Activated CD4-positive, alpha-beta T cell treated with anti-CD3 and anti-CD28 coated beads for 36 hours (primary cell): ENCODE measurements at regions not wholly inside any gene's neighbourhood (a gene's known extent, or its start where the extent isn't known, plus 50 kb on each side); places are given as distances from the start of the nearest gene placed in this dataset.

Experiments used
- ATAC-seq: fragments of 200-7000 bp; cut with Tn5 transposase; one replicate; pipeline ENCODE4 v1.10.0; 2021; ENCODE audit warnings: mild to moderate bottlenecking, moderate library complexity
- CTCF ChIA-PET: fragments of 350-600 bp; sonication (Branson Sonifier 250); formaldehyde crosslinking; loops from one replicate; lab custom pipeline; 2021; ENCODE audit warnings: antibody characterized with exemption; lab: Charles Lee
- POLR2A ChIA-PET: fragments of 350-600 bp; sonication (Branson Sonifier 250); formaldehyde crosslinking; loops from one replicate; lab custom pipeline; 2021; ENCODE audit warnings: antibody characterized with exemption, inconsistent platforms; lab: Charles Lee
- DNase-seq: peaks from one replicate; pipeline ENCODE4 v3.0.0-alpha.2; 2020
- H3K27ac Mint-ChIP-seq: one replicate; pipeline ENCODE4 v1.8.0; 2021; ENCODE audit warnings: mixed read lengths
- H3K27me3 Mint-ChIP-seq: one replicate; pipeline ENCODE4 v1.8.0; 2021; ENCODE audit warnings: mixed read lengths
- H3K36me3 Mint-ChIP-seq: one replicate; pipeline ENCODE4 v1.8.0; 2021; ENCODE audit warnings: low read depth, mixed read lengths
- H3K4me1 Mint-ChIP-seq: one replicate; pipeline ENCODE4 v1.8.0; 2021; ENCODE audit warnings: mixed read lengths
- H3K4me3 Mint-ChIP-seq: one replicate; pipeline ENCODE4 v1.8.0; 2021; ENCODE audit warnings: mild to moderate bottlenecking, moderate library complexity, mixed read lengths
- H3K9me3 Mint-ChIP-seq: one replicate; pipeline ENCODE4 v1.8.0; 2021; ENCODE audit warnings: low read depth, mixed read lengths
- intact Hi-C, 2 experiments: fragments of 100-400 bp; cut with DNase I in 1 of 2; cut with micrococcal nuclease in 1 of 2; formaldehyde crosslinking; loops; one replicate each; pipeline versions ENCODE4 v1.14.2 to v1.15.1; 2022 to 2024; cut with DNase I, micrococcal nuclease

DNA sequence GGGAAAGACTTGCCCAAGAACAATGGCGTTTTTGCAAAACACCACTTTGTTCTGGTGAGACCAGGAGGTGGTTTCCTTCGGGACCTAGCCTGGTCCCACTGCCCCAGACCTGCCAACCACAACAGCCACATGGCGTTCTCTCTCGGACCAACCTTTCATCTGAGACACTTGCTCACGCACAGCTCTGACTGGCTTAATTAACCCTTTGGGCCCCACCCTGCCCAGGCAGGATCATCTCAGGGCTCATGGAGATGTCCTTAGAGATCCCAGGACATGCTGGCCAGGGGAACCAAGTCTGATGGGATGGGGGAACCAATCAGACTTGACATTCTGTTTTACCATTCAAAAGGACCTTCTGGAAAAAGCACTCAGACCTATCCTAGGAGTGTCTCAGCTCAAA, 97.8 kb upstream of the SLC2A1 start:
- no peak overlapping the region for H3K4me3 Mint-ChIP-seq

DNA sequence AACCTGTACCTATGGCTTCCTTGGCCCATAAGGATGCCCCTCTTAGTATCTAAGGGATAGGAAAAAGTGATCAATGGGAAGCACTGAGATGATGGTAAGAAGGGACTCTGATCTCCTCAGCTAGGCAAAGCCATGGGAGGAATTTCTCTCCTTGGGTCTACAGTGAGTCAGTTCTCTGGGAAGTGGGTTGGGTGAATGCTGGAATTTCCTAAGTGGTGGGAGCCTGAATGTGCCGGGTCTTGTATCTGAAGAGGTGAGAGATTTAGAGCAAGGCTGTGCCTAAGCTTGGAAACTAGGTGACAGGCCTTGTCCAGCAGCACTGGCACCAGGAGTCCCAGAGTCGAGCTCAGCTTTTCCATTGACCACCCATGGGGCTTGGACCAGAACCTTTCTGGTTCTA, 96.3 kb upstream of the SLC2A1 start:
- peaks cover 2% of the 10 kb centered on the region for H3K36me3 Mint-ChIP-seq
- H3K27ac Mint-ChIP-seq = no peak overlapping the region
- POLR2A ChIA-PET = interaction anchor here (0.6 kb wide), 1 partner anchor 243 kb away, joined by 4 read pairs; no protein-coding TSS in a partner anchor

More for the DNA sequence above, 97.8 kb upstream of the SLC2A1 start:
- ATAC-seq (no peak), DNase-seq (no peak)
- Mint-ChIP-seq H3K4me1 (peaks cover 17% of the 10 kb centered on the region), H3K36me3 (peaks cover 2% of the 10 kb centered on the region), H3K9me3 (no peaks in the 10 kb centered on the region), H3K27ac (no peak overlapping the region), H3K27me3 (peaks cover 9% of the 10 kb centered on the region)
- POLR2A ChIA-PET = no interaction called here
- CTCF ChIA-PET = interaction anchor here (0.8 to 1.6 kb wide), 2 partner anchors 15 to 17 kb away, joined by 3 read pairs; no protein-coding TSS in a partner anchor
- intact Hi-C loops = no loop called here

DNA sequence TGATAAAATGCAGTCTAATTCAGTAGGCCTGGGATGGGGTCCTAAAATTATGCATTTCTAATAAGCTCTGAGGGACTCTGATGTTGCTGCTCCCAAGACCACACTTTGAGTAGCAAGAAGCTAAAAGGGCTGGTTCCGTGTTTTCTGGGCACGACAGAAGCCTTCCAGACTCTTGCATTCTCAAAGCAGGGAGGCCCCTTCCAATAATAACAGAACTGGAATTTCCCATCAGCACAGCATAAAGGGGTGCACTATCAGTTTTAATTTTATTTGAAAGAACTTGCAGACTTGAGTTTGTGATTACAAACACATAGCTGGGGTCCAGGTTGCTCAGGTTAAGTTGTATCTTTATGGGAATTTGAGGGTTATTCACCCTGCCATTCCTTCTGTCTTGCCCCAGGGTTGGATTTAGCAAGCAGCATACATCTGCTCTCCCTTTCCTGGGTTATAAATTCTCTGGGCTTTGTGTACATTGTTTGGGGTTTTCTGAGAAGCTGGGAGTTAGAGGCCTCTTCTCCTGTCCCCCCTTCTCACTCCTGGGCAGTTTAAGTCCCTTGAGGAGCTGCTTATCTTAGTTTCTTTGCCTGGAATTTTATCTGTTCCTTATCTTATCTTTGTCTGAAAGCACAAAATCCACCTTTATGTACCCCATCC, 94.2 kb upstream of the SLC2A1 start:
- Mint-ChIP-seq H3K27me3 (peaks cover 6% of the 10 kb centered on the region), H3K27ac (no peak overlapping the region), H3K9me3 (no peaks in the 10 kb centered on the region), H3K4me1 (peaks cover 6% of the 10 kb centered on the region), H3K4me3 (no peak overlapping the region), H3K36me3 (peaks cover 2% of the 10 kb centered on the region)
- POLR2A ChIA-PET = no interaction called here
- intact Hi-C loops = no loop called here
- ATAC-seq (no peak), DNase-seq (no peak)
- CTCF ChIA-PET = interaction anchor here (1.0 to 2.5 kb wide), 2 partner anchors 20 to 32 kb away, joined by 3 to 8 read pairs; no protein-coding TSS in a partner anchor

More for the DNA sequence above, 96.3 kb upstream of the SLC2A1 start:
- no peak overlapping the region for H3K4me3 Mint-ChIP-seq
- ATAC-seq (no peak), DNase-seq (no peak)
- H3K27me3 Mint-ChIP-seq = peaks cover 9% of the 10 kb centered on the region
- CTCF ChIA-PET = interaction anchor here (0.6 kb wide), 1 partner anchor 10 kb away, joined by 3 read pairs; no protein-coding TSS in a partner anchor
- no peaks in the 10 kb centered on the region for H3K9me3 Mint-ChIP-seq
- H3K4me1 Mint-ChIP-seq = peaks cover 17% of the 10 kb centered on the region
- intact Hi-C loops = no loop called here

DNA sequence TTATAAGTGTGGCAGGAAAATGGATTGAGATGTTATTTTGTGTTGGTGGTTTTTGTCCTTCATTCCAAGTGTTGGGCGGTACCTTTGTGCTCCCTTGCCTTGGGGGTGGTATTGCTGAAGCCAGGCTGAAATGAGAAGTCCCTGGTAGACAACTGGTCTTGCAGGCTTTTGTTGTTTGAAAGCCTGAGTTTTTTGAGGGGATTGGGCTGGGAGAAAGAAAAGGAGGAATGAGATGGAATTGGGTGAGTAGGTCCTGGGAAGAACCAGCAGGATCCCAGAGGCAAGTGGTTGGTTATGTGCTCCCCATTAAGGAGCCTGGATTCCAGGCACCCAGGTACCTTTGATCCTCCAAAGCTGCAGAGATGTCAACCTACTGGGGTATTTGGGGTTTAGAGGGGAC, 93.7 kb upstream of the SLC2A1 start:
- Mint-ChIP-seq H3K27ac (no peak overlapping the region), H3K9me3 (no peaks in the 10 kb centered on the region), H3K36me3 (no peaks in the 10 kb centered on the region), H3K4me1 (no peaks in the 10 kb centered on the region), H3K4me3 (no peak overlapping the region), H3K27me3 (peaks cover under 1% of the 10 kb centered on the region)
- ChIA-PET POLR2A (no interaction called here), CTCF (interaction anchor here (1.8 to 2.5 kb wide), 2 partner anchors 20 to 140 kb away, joined by 4 to 8 read pairs; no protein-coding TSS in a partner anchor)
- DNase-seq (no peak), ATAC-seq (no peak)
- intact Hi-C loops = no loop called here

DNA sequence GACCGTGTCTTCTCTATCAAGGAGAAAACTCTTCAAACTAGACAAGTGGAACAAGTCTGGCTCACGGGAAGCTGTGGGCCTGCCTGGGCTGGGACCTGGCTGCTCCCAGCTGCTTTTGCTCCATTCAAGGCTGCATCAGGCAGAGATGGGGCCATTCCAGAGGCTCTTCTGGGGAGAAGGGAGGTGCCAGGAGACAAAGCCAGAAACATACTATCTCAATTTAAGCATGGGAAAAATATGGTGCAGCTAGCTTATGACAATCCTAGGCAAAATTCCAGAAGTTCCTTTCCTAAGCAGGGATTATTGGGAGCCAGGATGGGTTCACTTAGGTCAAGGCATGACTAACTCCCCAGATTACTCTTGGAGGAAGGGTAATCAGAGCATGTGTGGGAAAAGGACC, 90.8 kb upstream of the SLC2A1 start:
- Mint-ChIP-seq H3K4me1 (no peaks in the 10 kb centered on the region), H3K36me3 (no peaks in the 10 kb centered on the region), H3K27me3 (no peaks in the 10 kb centered on the region), H3K9me3 (no peaks in the 10 kb centered on the region), H3K27ac (no peak overlapping the region), H3K4me3 (no peak overlapping the region)
- DNase-seq = no peak
- ChIA-PET POLR2A (no interaction called here), CTCF (interaction anchor here (0.6 to 1.1 kb wide), 2 partner anchors 24 to 59 kb away, joined by 3 to 6 read pairs; no protein-coding TSS in a partner anchor)
- intact Hi-C loops = no loop called here
- ATAC-seq = no peak

DNA sequence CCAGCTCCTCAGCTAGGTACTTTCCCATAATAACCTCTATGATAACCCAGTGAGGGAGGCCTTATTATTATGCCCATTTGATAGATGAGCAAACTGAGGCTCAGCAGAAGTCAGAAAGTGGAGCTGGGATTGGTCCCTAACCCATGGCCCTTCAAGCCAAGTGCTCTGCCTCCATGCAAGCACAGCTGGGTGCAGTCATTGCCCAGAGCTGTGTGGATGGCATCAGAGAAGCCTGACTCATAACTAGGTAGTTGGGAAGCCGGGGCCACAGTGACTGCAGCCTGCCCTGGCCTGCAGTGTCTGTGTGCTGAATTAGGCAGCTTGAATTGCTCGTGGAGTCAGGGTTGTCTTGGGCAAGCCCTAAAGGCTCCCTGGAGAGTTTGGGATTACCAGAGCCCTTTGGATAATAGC, 89.9 kb upstream of the SLC2A1 start:
- ATAC-seq (no peak), DNase-seq (peak; percentile 25)
- H3K4me3 Mint-ChIP-seq = no peak overlapping the region
- ChIA-PET CTCF (interaction anchor here (0.6 to 1.0 kb wide), 2 partner anchors 10 to 365 kb away, joined by 3 read pairs; no protein-coding TSS in a partner anchor), POLR2A (no interaction called here)
- H3K27ac Mint-ChIP-seq = no peak overlapping the region
- intact Hi-C loops = no loop called here
- no peaks in the 10 kb centered on the region for H3K9me3 Mint-ChIP-seq
- no peaks in the 10 kb centered on the region for H3K4me1 Mint-ChIP-seq
- no peaks in the 10 kb centered on the region for H3K27me3 Mint-ChIP-seq
- H3K36me3 Mint-ChIP-seq = no peaks in the 10 kb centered on the region

DNA sequence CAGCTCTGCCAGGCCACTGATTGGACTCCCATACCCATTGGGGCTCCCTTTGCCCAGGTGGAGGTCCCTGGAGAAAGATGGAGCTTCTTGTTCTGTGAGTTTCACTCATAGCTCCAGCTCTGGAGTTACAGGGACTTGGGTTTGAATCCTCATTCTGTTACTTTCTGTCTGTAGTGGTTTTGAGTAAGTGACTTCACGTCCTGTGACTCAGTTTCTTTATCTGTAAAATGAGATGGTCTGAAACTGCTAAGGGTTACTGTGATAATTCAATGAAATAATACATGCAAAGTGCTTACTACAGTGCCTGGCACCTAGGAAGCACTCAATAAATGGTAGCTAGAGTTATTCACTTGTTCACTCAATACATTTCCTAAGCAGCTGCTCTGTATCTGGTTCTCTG, 88.5 kb upstream of the SLC2A1 start:
- intact Hi-C loops = no loop called here
- DNase-seq (no peak), ATAC-seq (no peak)
- CTCF ChIA-PET = interaction anchor here (1.7 kb wide), 1 partner anchor 134 kb away, joined by 7 read pairs; no protein-coding TSS in a partner anchor
- H3K27ac Mint-ChIP-seq = no peak overlapping the region
- H3K4me1 Mint-ChIP-seq = no peaks in the 10 kb centered on the region
- H3K36me3 Mint-ChIP-seq = no peaks in the 10 kb centered on the region
- POLR2A ChIA-PET = no interaction called here
- H3K9me3 Mint-ChIP-seq = no peaks in the 10 kb centered on the region
- no peak overlapping the region for H3K4me3 Mint-ChIP-seq
- no peaks in the 10 kb centered on the region for H3K27me3 Mint-ChIP-seq

DNA sequence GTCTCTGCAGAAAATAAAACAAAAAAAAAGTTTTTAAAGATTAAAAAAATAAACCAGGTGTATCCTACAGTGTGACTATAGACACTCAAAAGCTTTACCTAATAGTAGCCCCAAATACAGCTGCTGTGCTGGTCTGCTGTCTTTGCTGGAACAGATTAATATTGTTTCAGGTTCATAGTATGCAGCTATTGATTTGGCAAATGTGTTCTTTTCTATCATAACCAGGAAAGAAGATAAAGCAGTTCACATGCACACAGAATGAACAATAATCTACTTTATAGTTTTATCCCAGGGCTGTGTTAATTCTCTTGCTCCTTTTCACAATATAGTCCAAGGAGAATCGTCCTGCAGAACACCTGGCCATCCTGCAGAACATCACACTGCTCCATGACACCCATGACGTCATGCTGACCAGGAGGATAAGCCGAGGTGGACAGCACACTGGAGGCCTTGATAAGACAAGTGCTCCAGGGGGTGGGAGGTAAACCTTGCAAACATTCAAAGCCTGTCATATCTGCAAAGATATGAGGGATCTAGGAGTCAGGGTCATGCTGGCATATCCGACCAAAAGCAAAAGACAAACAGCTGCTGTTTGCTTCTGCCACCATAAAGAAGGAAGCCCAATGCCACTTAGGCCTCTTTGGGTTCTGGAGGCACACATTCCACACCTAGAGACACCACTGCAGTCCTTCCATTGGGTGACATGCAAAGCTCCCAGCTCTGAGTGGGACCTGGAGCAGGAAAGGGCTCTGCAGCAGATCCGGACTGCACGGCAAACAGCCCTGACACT, 86.1 kb upstream of the SLC2A1 start:
- intact Hi-C loops = no loop called here
- H3K4me1 Mint-ChIP-seq = no peaks in the 10 kb centered on the region
- ATAC-seq = no peak
- H3K27me3 Mint-ChIP-seq = no peaks in the 10 kb centered on the region
- no peak for DNase-seq
- H3K4me3 Mint-ChIP-seq = no peak overlapping the region
- ChIA-PET CTCF (interaction anchor here (0.6 to 1.4 kb wide), 3 partner anchors 10 to 40 kb away, joined by 3 read pairs; no protein-coding TSS in a partner anchor), POLR2A (no interaction called here)
- no peak overlapping the region for H3K27ac Mint-ChIP-seq
- no peaks in the 10 kb centered on the region for H3K9me3 Mint-ChIP-seq
- H3K36me3 Mint-ChIP-seq = no peaks in the 10 kb centered on the region

DNA sequence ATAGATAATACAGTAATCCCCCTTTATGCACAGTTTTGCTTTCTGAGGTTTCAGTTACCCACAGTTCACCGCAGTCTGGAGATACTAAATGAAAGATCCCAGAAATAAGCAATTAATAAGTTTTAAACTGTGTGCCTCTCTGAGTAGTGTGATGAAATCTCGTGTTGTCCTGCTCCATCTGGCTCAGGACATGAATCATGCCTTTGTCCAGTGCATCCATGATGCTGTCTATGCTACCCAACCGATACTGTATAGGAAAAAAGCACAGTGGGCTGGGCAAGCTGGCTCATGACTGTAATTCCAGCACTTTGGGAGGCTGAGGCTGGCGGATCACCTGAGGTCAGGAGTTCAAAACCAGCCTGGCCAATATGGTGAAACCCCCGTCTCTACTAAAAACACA, 85.0 kb upstream of the SLC2A1 start:
- CTCF ChIA-PET = no interaction called here
- Mint-ChIP-seq H3K27me3 (no peaks in the 10 kb centered on the region), H3K9me3 (no peaks in the 10 kb centered on the region), H3K4me3 (no peak overlapping the region), H3K4me1 (no peaks in the 10 kb centered on the region), H3K36me3 (no peaks in the 10 kb centered on the region), H3K27ac (no peak overlapping the region)
- DNase-seq (no peak), ATAC-seq (no peak)
- POLR2A ChIA-PET = no interaction called here
- intact Hi-C loops = no loop called here

DNA sequence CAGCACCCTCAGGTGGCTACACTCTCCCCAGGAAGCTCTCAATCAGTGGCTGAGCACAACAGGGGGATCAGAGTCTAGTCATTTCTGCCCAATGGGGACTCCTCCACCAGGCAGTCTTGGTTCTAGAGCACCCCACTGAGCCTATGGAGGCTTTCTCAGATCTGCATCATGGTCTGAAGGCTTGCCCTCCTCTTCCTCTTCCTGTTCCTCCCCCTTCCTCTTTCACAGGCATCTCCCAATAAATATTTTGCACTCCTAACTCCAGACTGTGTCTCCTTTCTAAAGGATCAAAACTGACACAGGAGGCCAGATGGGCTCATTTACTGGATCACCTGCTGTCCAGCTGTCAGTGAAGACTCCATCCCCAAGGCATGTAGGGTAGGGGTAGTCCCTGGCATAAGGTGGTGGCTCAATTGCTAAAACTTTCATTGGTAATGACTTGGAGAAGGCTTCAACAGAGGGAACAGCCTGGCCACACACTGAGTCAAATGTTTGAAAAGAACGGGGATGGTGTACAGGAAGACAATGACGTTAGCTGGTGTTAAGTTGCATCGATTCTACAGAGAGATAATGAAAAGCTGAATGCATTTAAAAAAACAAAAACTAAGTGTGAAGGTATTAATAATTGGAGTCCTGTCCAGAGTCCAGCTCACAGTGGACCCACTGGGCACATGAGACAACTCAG, 84.2 kb upstream of the SLC2A1 start:
- Mint-ChIP-seq H3K9me3 (no peaks in the 10 kb centered on the region), H3K4me1 (no peaks in the 10 kb centered on the region), H3K36me3 (no peaks in the 10 kb centered on the region), H3K27me3 (no peaks in the 10 kb centered on the region), H3K27ac (no peak overlapping the region), H3K4me3 (no peak overlapping the region)
- ATAC-seq (no peak), DNase-seq (no peak)
- intact Hi-C loops = no loop called here
- ChIA-PET POLR2A (no interaction called here), CTCF (interaction anchor here (0.6 to 1.1 kb wide), 2 partner anchors 130 to 1683 kb away, joined by 3 to 4 read pairs; no protein-coding TSS in a partner anchor)

DNA sequence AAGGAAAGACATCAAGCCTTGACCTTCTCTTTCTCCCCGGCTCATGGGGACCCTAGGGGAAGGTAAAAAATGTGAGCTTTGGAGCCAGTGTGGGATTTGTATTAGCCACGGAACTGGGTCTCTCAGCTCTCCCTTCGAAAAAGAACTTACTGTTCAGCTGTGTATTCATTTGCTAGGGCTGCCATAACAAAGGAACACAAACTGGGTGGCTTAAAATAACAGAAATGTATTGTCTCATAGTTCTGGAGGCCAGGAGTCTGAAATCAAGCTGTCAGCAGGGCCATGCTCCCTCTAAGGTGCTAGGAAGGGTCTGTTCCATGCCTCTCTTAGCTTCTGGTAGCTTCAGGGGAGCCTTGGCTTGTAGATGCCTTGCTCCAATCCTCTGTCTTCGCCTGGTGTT, 83.5 kb upstream of the SLC2A1 start:
- ChIA-PET POLR2A (no interaction called here), CTCF (interaction anchor here (0.6 to 1.7 kb wide), 2 partner anchors 129 to 1682 kb away, joined by 3 to 7 read pairs; no protein-coding TSS in a partner anchor)
- Mint-ChIP-seq H3K27me3 (no peaks in the 10 kb centered on the region), H3K4me1 (no peaks in the 10 kb centered on the region), H3K9me3 (no peaks in the 10 kb centered on the region), H3K27ac (no peak overlapping the region), H3K4me3 (no peak overlapping the region), H3K36me3 (no peaks in the 10 kb centered on the region)
- no peak for ATAC-seq
- intact Hi-C loops = no loop called here
- no peak for DNase-seq
